ENCODE measurements at regions not wholly inside any gene's neighbourhood (a gene's known extent, or its start where the extent isn't known, plus 50 kb on each side); places are given as distances from the start of the nearest gene placed in this dataset.
A peak's percentile ranks its signal among the peaks of the same experiment; 100 is the strongest.

DNA sequence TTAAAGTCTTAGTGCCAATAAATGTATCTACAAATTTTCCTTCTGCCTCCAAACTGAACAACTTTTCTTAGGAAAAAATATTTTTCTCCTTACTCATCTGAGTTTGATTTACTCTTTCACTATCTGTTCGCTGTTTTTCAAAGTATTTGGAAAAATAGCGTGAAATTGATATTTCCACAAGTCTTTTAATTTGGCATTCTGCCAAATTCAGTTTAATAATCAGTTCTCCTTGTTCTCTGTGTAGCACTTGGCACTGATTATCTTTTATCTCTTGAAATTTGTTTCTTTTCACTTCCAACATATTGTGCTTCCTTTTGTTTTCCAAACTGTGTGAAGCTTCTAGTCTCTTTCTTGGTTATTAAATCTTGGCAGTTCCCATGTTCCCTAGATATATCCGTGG, 559.8 kb downstream of the RPL10L start:
- peak; percentile 1 for DNase-seq (ENCODE audit: low read depth, low spot score)
- H3K4me3 ChIP-seq (ENCODE audit: low read depth, low read length), result no peak overlapping the region
- in situ Hi-C loops (cut with HindIII; ENCODE audit: low sequenced_read_pairs), result no loop called here
- TF ChIP-seq, protein P1, sequence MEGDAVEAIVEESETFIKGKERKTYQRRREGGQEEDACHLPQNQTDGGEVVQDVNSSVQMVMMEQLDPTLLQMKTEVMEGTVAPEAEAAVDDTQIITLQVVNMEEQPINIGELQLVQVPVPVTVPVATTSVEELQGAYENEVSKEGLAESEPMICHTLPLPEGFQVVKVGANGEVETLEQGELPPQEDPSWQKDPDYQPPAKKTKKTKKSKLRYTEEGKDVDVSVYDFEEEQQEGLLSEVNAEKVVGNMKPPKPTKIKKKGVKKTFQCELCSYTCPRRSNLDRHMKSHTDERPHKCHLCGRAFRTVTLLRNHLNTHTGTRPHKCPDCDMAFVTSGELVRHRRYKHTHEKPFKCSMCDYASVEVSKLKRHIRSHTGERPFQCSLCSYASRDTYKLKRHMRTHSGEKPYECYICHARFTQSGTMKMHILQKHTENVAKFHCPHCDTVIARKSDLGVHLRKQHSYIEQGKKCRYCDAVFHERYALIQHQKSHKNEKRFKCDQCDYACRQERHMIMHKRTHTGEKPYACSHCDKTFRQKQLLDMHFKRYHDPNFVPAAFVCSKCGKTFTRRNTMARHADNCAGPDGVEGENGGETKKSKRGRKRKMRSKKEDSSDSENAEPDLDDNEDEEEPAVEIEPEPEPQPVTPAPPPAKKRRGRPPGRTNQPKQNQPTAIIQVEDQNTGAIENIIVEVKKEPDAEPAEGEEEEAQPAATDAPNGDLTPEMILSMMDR (IDR thresholded peaks at IDR 0.05; ENCODE audit: low read depth, low read length), result no peak

- TF ChIP-seq, protein P1 (IDR thresholded peaks at IDR 0.05; ENCODE audit: low read depth, low read length), result no peak
- in situ Hi-C loops (cut with HindIII; ENCODE audit: low sequenced_read_pairs), result no loop called here
- no peak for DNase-seq (ENCODE audit: low read depth, low spot score)
- no peak overlapping the region for H3K4me3 ChIP-seq (ENCODE audit: low read depth, low read length)
Measured at GRCh38 chr14:46087604-46088003, 564.0 kb downstream of the RPL10L start.

GRCh38 chr14:46074061-46074460, 577.5 kb downstream of the RPL10L start:
- TF ChIP-seq, protein P1 (IDR thresholded peaks at IDR 0.05; ENCODE audit: low read depth, low read length), result no peak
- no peak for DNase-seq (ENCODE audit: low read depth, low spot score)
- in situ Hi-C loops (cut with HindIII; ENCODE audit: low sequenced_read_pairs), result no loop called here
- no peak overlapping the region for H3K4me3 ChIP-seq (ENCODE audit: low read depth, low read length)

- TF ChIP-seq, protein P1 (IDR thresholded peaks at IDR 0.05; ENCODE audit: low read depth, low read length), result no peak
- no peak for DNase-seq (ENCODE audit: low read depth, low spot score)
- in situ Hi-C loops (cut with HindIII; ENCODE audit: low sequenced_read_pairs), result no loop called here
- no peak overlapping the region for H3K4me3 ChIP-seq (ENCODE audit: low read depth, low read length)
Measured at GRCh38 chr14:46063872-46064271, 587.7 kb downstream of the RPL10L start.

GRCh38 chr14:46058964-46059563, 592.5 kb downstream of the RPL10L start:
- in situ Hi-C loops (cut with HindIII; ENCODE audit: low sequenced_read_pairs), result no loop called here
- no peak for DNase-seq (ENCODE audit: low read depth, low spot score)
- TF ChIP-seq, protein P1 (IDR thresholded peaks at IDR 0.05; ENCODE audit: low read depth, low read length), result no peak
- no peak overlapping the region for H3K4me3 ChIP-seq (ENCODE audit: low read depth, low read length)

- TF ChIP-seq, protein P1 (IDR thresholded peaks at IDR 0.05; ENCODE audit: low read depth, low read length), result no peak
- in situ Hi-C loops (cut with HindIII; ENCODE audit: low sequenced_read_pairs), result no loop called here
- no peak for DNase-seq (ENCODE audit: low read depth, low spot score)
- H3K4me3 ChIP-seq (ENCODE audit: low read depth, low read length), result no peak overlapping the region
Measured at GRCh38 chr14:46057799-46058198, 593.8 kb downstream of the RPL10L start.
